IMR-90 (cell line): ENCODE measurements at regions not wholly inside any gene's neighbourhood (a gene's known extent, or its start where the extent isn't known, plus 50 kb on each side); places are given as distances from the start of the nearest gene placed in this dataset.

Source experiments
- ATAC-seq: fragments of 200-7000 bp; cut with Tn5 transposase; 2 replicates; pipeline ENCODE4 v1.9.1; 2020; ENCODE audit warnings: low read depth, mild to moderate bottlenecking, moderate library complexity
- BruUV-seq: library from RNA; stranded (reverse); fragments of 400-500 nt; replicated peaks from 2 replicates; lab custom pipeline; 2021; lab: Mats Ljungman, UMichigan
- CTCF ChIA-PET: fragments of 300-600 bp; formaldehyde crosslinking; extraction: SDS; loops from one replicate; lab custom pipeline; 2021; ENCODE audit warnings: antibody characterized with exemption; lab: Yijun Ruan, JAX
- POLR2A ChIA-PET: fragments of 300-600 bp; sonication (Branson Sonifier 250); formaldehyde crosslinking; loops from one replicate; lab custom pipeline; 2022; ENCODE audit warnings: antibody characterized with exemption; ENCODE audit not compliant: unreplicated experiment; lab: Charles Lee
- DNase-seq: peaks from one replicate; pipeline ENCODE4 v3.0.0; 2013
- H2AFZ ChIP-seq: replicated peaks from 2 replicates; pipeline ENCODE3; 2013; ENCODE audit warnings: low read length, mild to moderate bottlenecking; ENCODE audit not compliant: poor library complexity
- H2AK5ac ChIP-seq: 2 replicates; pipeline ENCODE4 v1.6.1; 2013; ENCODE audit warnings: low read depth, low read length, inconsistent platforms
- H2AK9ac ChIP-seq: replicated peaks from 2 replicates; pipeline ENCODE3; 2013; ENCODE audit warnings: mild to moderate bottlenecking, low read depth, low read length, moderate library complexity; ENCODE audit not compliant: poor library complexity
- H2BK120ac ChIP-seq: 2 replicates; pipeline ENCODE4 v1.6.1; 2013; ENCODE audit warnings: low read depth, low read length, inconsistent platforms
- H2BK15ac ChIP-seq: 3 replicates; pipeline ENCODE4 v1.6.1; 2013; ENCODE audit warnings: low read depth, low read length, inconsistent platforms
- H2BK20ac ChIP-seq: 2 replicates; pipeline ENCODE4 v1.6.1; 2013; ENCODE audit warnings: low read depth, mild to moderate bottlenecking, inconsistent platforms, low read length, moderate library complexity
- H2BK5ac ChIP-seq: 2 replicates; pipeline ENCODE4 v1.6.1; 2013; ENCODE audit warnings: mild to moderate bottlenecking, low read depth, low read length, inconsistent platforms; ENCODE audit not compliant: poor library complexity, severe bottlenecking
- H3K14ac ChIP-seq: replicated peaks from 2 replicates; pipeline ENCODE4 v1.6.1; 2013; ENCODE audit warnings: low read depth, low read length, inconsistent platforms
- H3K18ac ChIP-seq: 2 replicates; pipeline ENCODE4 v1.6.1; 2013; ENCODE audit warnings: low read depth, low read length, control low read depth
- H3K23ac ChIP-seq: 2 replicates; pipeline ENCODE4 v1.6.1; 2013; ENCODE audit warnings: low read depth, low read length, inconsistent platforms
- H3K27ac ChIP-seq: 2 replicates; pipeline ENCODE4 v1.5.1; 2013; ENCODE audit warnings: mild to moderate bottlenecking, control low read depth, low read length; ENCODE audit not compliant: insufficient read depth
- H3K27me3 ChIP-seq: 2 replicates; pipeline ENCODE4 v1.6.1; 2013; ENCODE audit warnings: low read length; ENCODE audit not compliant: control insufficient read depth, insufficient read depth
- H3K36me3 ChIP-seq: 2 replicates; pipeline ENCODE4 v1.6.1; 2013; ENCODE audit warnings: low read length, mixed read lengths; ENCODE audit not compliant: control insufficient read depth, insufficient read depth
- H3K4ac ChIP-seq: 2 replicates; pipeline ENCODE4 v1.6.1; 2013; ENCODE audit warnings: low read depth, low read length, inconsistent platforms
- H3K4me1 ChIP-seq: 2 replicates; pipeline ENCODE4 v1.6.1; 2013; ENCODE audit warnings: low read length, mixed read lengths; ENCODE audit not compliant: control insufficient read depth, insufficient read depth
- H3K4me2 ChIP-seq: 2 replicates; pipeline ENCODE4 v1.6.1; 2013; ENCODE audit warnings: low read depth, mild to moderate bottlenecking, control low read depth, low read length, moderate library complexity
- H3K4me3 ChIP-seq: 2 replicates; pipeline ENCODE4 v1.5.1; 2013; ENCODE audit warnings: low read depth, mild to moderate bottlenecking, control low read depth, low read length, moderate library complexity; ENCODE audit not compliant: insufficient read depth
- H3K56ac ChIP-seq: 2 replicates; pipeline ENCODE4 v1.6.1; 2013; ENCODE audit warnings: low read length, inconsistent platforms; ENCODE audit not compliant: insufficient read depth; ENCODE audit errors: extremely low read depth
- H3K79me1 ChIP-seq, 2 experiments: 2 replicates each; pipeline ENCODE4 v1.6.1; 2013; ENCODE audit warnings: low read length in 2 of 2, inconsistent platforms in 1 of 2, low read depth in 1 of 2
- H3K9ac ChIP-seq: 2 replicates; pipeline ENCODE4 v1.6.1; 2013; ENCODE audit warnings: low read depth, low read length, control low read depth
- H3K9me1 ChIP-seq: 2 replicates; pipeline ENCODE4 v1.6.1; 2013; ENCODE audit warnings: low read length, inconsistent platforms; ENCODE audit not compliant: insufficient read depth
- H3K9me3 ChIP-seq: 2 replicates; pipeline ENCODE4 v1.6.1; 2013; ENCODE audit warnings: low read length; ENCODE audit not compliant: control insufficient read depth, insufficient read depth
- H4K20me1 ChIP-seq: 2 replicates; pipeline ENCODE4 v1.6.1; 2013; ENCODE audit warnings: low read length, inconsistent platforms; ENCODE audit not compliant: insufficient read depth
- H4K5ac ChIP-seq: 2 replicates; pipeline ENCODE4 v1.6.1; 2013; ENCODE audit warnings: mild to moderate bottlenecking, low read depth, low read length, control low read depth
- H4K8ac ChIP-seq, 2 experiments: 2 replicates each; pipeline ENCODE4 v1.6.1; 2013; ENCODE audit warnings: low read depth in 2 of 2, low read length in 2 of 2, control low read depth in 1 of 2, inconsistent platforms in 1 of 2
- H4K91ac ChIP-seq: 2 replicates; pipeline ENCODE4 v1.6.1; 2013; ENCODE audit warnings: low read depth, low read length, inconsistent platforms; ENCODE audit not compliant: insufficient read depth
- BHLHE40 ChIP-seq: fragments of 150-350 bp; IDR thresholded peaks from 2 replicates; pipeline ENCODE4 v1.6.1; 2016; ENCODE audit warnings: mild to moderate bottlenecking, low read depth, low read length
- CEBPB ChIP-seq: IDR thresholded peaks from 2 replicates; pipeline ENCODE4 v1.6.1; 2012; ENCODE audit warnings: low read depth, low read length, improper control_type of control experiment
- CHD1 ChIP-seq: IDR thresholded peaks from 2 replicates; pipeline ENCODE4 v1.6.1; 2012; ENCODE audit warnings: low read depth, low read length, improper control_type of control experiment
- FOS ChIP-seq: fragments of 150-350 bp; IDR thresholded peaks from 2 replicates; pipeline ENCODE4 v1.6.1; 2016; ENCODE audit warnings: low read depth, low read length
- MAFK ChIP-seq: IDR thresholded peaks from 2 replicates; pipeline ENCODE4 v1.6.1; 2012; ENCODE audit warnings: low read depth, low read length, improper control_type of control experiment
- MAZ ChIP-seq: IDR thresholded peaks from 2 replicates; pipeline ENCODE4 v1.6.1; 2012; ENCODE audit warnings: low read depth, mild to moderate bottlenecking, low read length, improper control_type of control experiment, moderate library complexity, borderline replicate concordance
- MXI1 ChIP-seq: IDR thresholded peaks from 2 replicates; pipeline ENCODE4 v1.6.1; 2012; ENCODE audit warnings: low read depth, mild to moderate bottlenecking, low read length, moderate library complexity, borderline replicate concordance
- NFE2L2 ChIP-seq: fragments of 150-350 bp; IDR thresholded peaks from 2 replicates; pipeline ENCODE4 v1.6.1; 2016; ENCODE audit warnings: low read depth, mild to moderate bottlenecking, low read length
- POLR2A ChIP-seq: IDR thresholded peaks from 2 replicates; pipeline ENCODE4 v1.6.1; 2012; ENCODE audit warnings: mild to moderate bottlenecking, low read depth, low read length
- RAD21 ChIP-seq: IDR thresholded peaks from 2 replicates; pipeline ENCODE4 v1.6.1; 2012; ENCODE audit warnings: low read length, improper control_type of control experiment
- RCOR1 ChIP-seq: IDR thresholded peaks from 2 replicates; pipeline ENCODE4 v1.6.1; 2012; ENCODE audit warnings: mild to moderate bottlenecking, low read length, improper control_type of control experiment; ENCODE audit not compliant: insufficient replicate concordance
- RFX5 ChIP-seq: IDR thresholded peaks from 2 replicates; pipeline ENCODE4 v1.8.0; 2012; ENCODE audit warnings: low read depth, mild to moderate bottlenecking, low read length, moderate library complexity
- SMC3 ChIP-seq: fragments of 150-350 bp; IDR thresholded peaks from 2 replicates; pipeline ENCODE4 v1.6.1; 2016; ENCODE audit warnings: low read depth, mild to moderate bottlenecking, antibody characterized with exemption, low read length, moderate library complexity
- WGBS, 2 experiments: methylation state at CpG; one replicate each; pipeline versions ENCODE4 v1.1.5 to v1.1.7; 2013; ENCODE audit warnings: missing lambda C conversion rate in 2 of 2; ENCODE audit not compliant: insufficient read length in 1 of 2; ENCODE audit errors: extremely low coverage in 2 of 2; 5-methylcytosine and 5-hydroxymethylcytosine counted together
- dilution Hi-C: fragments of 300-500 bp; cut with HindIII; formaldehyde crosslinking; loops from one replicate; pipeline ENCODE4 v1.14.3; 2018; ENCODE audit warnings: low sequenced_read_pairs; ENCODE audit not compliant: unreplicated experiment
- in situ Hi-C: fragments of 300-500 bp; cut with MboI; formaldehyde crosslinking; loops from 3 replicates; pipeline ENCODE4 v1.14.3; 2019; ENCODE audit warnings: low sequenced_read_pairs, inconsistent platforms, mixed read lengths
- intact Hi-C: fragments of 100-400 bp; cut with micrococcal nuclease; formaldehyde crosslinking; loops from 2 replicates; pipeline ENCODE4 v1.10.0; 2022
- TF ChIP-seq, protein P1 (sequence below): conservative IDR thresholded peaks from 2 replicates; pipeline ENCODE4 v1.5.1; 2012; ENCODE audit warnings: mild to moderate bottlenecking, low read depth, low read length, improper control_type of control experiment
- TF ChIP-seq, protein P2 (sequence below): fragments of 150-350 bp; IDR thresholded peaks from 2 replicates; pipeline ENCODE4 v1.6.1; 2017; ENCODE audit warnings: mild to moderate bottlenecking, antibody characterized with exemption, low read length, low read depth
- TF ChIP-seq, protein P3 (sequence below): fragments of 150-350 bp; IDR thresholded peaks from 2 replicates; pipeline ENCODE4 v1.6.1; 2016; ENCODE audit warnings: low read depth, mild to moderate bottlenecking, low read length, moderate library complexity, borderline replicate concordance

DNA sequence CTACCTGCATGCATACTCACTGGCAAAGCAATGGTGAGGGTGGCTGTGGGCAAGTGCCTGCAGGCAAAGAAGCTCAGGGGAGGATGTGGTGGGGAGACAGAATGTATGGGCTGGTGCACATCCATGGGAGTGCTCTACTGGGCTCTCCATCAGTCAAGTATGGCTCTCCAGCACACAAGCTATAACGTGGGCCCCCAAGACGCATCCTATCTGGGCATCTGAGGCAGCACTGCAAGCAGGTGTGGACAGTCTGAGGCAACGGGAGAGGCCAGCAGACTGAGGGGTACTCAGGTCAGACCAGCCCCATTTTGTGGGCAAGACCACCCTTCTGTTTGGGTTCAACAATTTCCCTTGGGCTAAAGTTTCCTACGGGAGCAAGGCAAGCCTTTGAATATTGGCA lies 1227.8 kb downstream of the FAM133A start:
- Histone ChIP-seq H4K8ac (no peak overlapping the region), H3K4me3 (no peak overlapping the region), H2BK5ac (no peak overlapping the region), H3K4ac (no peak overlapping the region), H4K91ac (no peak overlapping the region), H2BK15ac (no peak overlapping the region), H3K56ac (no peak overlapping the region), H2AFZ (no peak overlapping the region), H3K9me1 (no peaks in the 10 kb centered on the region), H2AK5ac (no peak overlapping the region), H3K36me3 (no peaks in the 10 kb centered on the region), H4K20me1 (no peaks in the 10 kb centered on the region), H3K4me2 (no peak overlapping the region), H3K18ac (no peak overlapping the region), H3K4me1 (no peaks in the 10 kb centered on the region), H2BK120ac (no peak overlapping the region), H3K14ac (no peak overlapping the region), H2BK20ac (no peak overlapping the region), H3K9ac (no peak overlapping the region), H3K27me3 (no peaks in the 10 kb centered on the region), H4K5ac (no peak overlapping the region), H3K27ac (no peak overlapping the region), H2AK9ac (no peak overlapping the region), H3K23ac (no peak overlapping the region), H3K79me1 (no peaks in the 10 kb centered on the region), H3K9me3 (peaks cover 4% of the 10 kb centered on the region; the same call in 1 of the 2 replicates)
- no peak for ATAC-seq
- in situ Hi-C loops, result no loop called here
- ChIA-PET POLR2A (no interaction called here), CTCF (no interaction called here)
- TF ChIP-seq SMC3 (no peak), MAFK (no peak), RAD21 (no peak), RCOR1 (no peak), FOS (no peak), RFX5 (no peak), NFE2L2 (no peak), CEBPB (no peak), MXI1 (no peak), BHLHE40 (no peak), POLR2A (no peak), CHD1 (no peak), MAZ (no peak)
- TF ChIP-seq, protein P1, sequence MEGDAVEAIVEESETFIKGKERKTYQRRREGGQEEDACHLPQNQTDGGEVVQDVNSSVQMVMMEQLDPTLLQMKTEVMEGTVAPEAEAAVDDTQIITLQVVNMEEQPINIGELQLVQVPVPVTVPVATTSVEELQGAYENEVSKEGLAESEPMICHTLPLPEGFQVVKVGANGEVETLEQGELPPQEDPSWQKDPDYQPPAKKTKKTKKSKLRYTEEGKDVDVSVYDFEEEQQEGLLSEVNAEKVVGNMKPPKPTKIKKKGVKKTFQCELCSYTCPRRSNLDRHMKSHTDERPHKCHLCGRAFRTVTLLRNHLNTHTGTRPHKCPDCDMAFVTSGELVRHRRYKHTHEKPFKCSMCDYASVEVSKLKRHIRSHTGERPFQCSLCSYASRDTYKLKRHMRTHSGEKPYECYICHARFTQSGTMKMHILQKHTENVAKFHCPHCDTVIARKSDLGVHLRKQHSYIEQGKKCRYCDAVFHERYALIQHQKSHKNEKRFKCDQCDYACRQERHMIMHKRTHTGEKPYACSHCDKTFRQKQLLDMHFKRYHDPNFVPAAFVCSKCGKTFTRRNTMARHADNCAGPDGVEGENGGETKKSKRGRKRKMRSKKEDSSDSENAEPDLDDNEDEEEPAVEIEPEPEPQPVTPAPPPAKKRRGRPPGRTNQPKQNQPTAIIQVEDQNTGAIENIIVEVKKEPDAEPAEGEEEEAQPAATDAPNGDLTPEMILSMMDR, result no peak
- TF ChIP-seq, protein P2, sequence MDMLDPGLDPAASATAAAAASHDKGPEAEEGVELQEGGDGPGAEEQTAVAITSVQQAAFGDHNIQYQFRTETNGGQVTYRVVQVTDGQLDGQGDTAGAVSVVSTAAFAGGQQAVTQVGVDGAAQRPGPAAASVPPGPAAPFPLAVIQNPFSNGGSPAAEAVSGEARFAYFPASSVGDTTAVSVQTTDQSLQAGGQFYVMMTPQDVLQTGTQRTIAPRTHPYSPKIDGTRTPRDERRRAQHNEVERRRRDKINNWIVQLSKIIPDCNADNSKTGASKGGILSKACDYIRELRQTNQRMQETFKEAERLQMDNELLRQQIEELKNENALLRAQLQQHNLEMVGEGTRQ, result no peak
- TF ChIP-seq, protein P3, sequence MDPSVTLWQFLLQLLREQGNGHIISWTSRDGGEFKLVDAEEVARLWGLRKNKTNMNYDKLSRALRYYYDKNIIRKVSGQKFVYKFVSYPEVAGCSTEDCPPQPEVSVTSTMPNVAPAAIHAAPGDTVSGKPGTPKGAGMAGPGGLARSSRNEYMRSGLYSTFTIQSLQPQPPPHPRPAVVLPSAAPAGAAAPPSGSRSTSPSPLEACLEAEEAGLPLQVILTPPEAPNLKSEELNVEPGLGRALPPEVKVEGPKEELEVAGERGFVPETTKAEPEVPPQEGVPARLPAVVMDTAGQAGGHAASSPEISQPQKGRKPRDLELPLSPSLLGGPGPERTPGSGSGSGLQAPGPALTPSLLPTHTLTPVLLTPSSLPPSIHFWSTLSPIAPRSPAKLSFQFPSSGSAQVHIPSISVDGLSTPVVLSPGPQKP, result no peak
- dilution Hi-C loops, result no loop called here
- no TSS peak for BruUV-seq
- intact Hi-C loops, result no loop called here
- no peak for DNase-seq
- WGBS, 2 experiments, result 43% methylated on average over 1 of the region's 4 CpGs; no CpG with 5 or more reads in 1 of the 2 experiments
